Spleen (tissue), 7 donors: ENCODE measurements at regions not wholly inside any gene's neighbourhood (a gene's known extent, or its start where the extent isn't known, plus 50 kb on each side); places are given as distances from the start of the nearest gene placed in this dataset.

Experiments used
- POLR2AphosphoS5 ChIP-seq, 3 donors: sonication (generic); formaldehyde crosslinking; IDR thresholded peaks; one replicate each; pipeline ENCODE4 v1.5.1; 2017; ENCODE audit warnings: antibody characterized with exemption in 3 of 3
- TF ChIP-seq, protein P1 (sequence below), 11 experiments: fragments of 200-600 bp in 7 of 11; fragments of 450-650 bp in 4 of 11; sonication (generic) in 4 of 11; IDR thresholded peaks in 8 of 11; conservative IDR thresholded peaks in 3 of 11; 1 replicate in 7 of 11; 2 replicates in 4 of 11; pipeline versions ENCODE4 v1.4.0 to v1.8.0; 2016 to 2021; ENCODE audit warnings: antibody characterized with exemption in 11 of 11, inconsistent platforms in 4 of 11, mild to moderate bottlenecking in 1 of 11
- donor health status: DM: no; HTN: no; CAD: no; lungs with moderate emphysema.
- donor health status: DM: no; HTN: no; CAD: no.
- donor health status: DM: no; HTN: no; CAD: no.

DNA sequence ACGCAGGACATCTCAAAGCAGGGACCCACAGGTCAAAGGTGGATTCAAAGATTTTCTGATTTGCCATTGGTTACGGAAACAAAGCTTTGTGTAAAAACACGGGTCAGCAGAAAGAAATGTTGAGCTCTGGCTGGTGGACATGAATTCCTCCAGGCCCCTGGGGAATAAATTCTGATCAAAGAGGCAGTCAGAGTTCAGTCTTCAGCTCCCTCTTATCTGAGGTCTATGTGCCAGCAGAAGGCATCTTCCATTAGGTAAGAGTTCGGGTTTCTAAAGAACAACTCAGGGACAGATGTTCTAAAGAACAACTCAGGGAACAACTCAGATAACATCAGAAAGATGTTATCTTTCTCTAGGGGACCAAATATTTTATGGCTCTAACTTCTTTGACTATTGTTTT lies 64.9 kb upstream of the PALS2 start:
- TF ChIP-seq, protein P1, sequence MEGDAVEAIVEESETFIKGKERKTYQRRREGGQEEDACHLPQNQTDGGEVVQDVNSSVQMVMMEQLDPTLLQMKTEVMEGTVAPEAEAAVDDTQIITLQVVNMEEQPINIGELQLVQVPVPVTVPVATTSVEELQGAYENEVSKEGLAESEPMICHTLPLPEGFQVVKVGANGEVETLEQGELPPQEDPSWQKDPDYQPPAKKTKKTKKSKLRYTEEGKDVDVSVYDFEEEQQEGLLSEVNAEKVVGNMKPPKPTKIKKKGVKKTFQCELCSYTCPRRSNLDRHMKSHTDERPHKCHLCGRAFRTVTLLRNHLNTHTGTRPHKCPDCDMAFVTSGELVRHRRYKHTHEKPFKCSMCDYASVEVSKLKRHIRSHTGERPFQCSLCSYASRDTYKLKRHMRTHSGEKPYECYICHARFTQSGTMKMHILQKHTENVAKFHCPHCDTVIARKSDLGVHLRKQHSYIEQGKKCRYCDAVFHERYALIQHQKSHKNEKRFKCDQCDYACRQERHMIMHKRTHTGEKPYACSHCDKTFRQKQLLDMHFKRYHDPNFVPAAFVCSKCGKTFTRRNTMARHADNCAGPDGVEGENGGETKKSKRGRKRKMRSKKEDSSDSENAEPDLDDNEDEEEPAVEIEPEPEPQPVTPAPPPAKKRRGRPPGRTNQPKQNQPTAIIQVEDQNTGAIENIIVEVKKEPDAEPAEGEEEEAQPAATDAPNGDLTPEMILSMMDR (IDR thresholded peaks at IDR 0.05 in 8 of 11, conservative IDR thresholded peaks at IDR 0.05 in 3 of 11), result no peak
- no peak for TF ChIP-seq POLR2AphosphoS5 (IDR thresholded peaks at IDR 0.05)
